ENCODE measurements at regions not wholly inside any gene's neighbourhood (a gene's known extent, or its start where the extent isn't known, plus 50 kb on each side); places are given as distances from the start of the nearest gene placed in this dataset.
"Not testable (repeated sequence)": the region's sequence is repeated elsewhere in the genome, so short reads cannot be mapped to it uniquely, and the experiment has no call there.

GRCh38 chr14:30162066-30162465 is 234.4 kb upstream of the PRKD1 start:
- DNase-seq, result no peak

- DNase-seq, result no peak
Observed at GRCh38 chr14:30165255-30165654, 237.6 kb upstream of the PRKD1 start.

- no peak for DNase-seq
Observed at GRCh38 chr14:30177781-30178180, 250.1 kb upstream of the PRKD1 start.

- no peak for DNase-seq
Observed at GRCh38 chr14:30179381-30180130, 251.9 kb upstream of the PRKD1 start.

GRCh38 chr14:30180219-30180618 is 252.6 kb upstream of the PRKD1 start:
- DNase-seq, result no peak

GRCh38 chr14:30185832-30186231 is 258.2 kb upstream of the PRKD1 start:
- DNase-seq, result no peak

GRCh38 chr14:30191639-30192279 is 264.1 kb upstream of the PRKD1 start:
- DNase-seq, result no peak

GRCh38 chr14:30193101-30193500 is 265.5 kb upstream of the PRKD1 start:
- DNase-seq, result no peak

GRCh38 chr14:30193845-30194501 is 266.3 kb upstream of the PRKD1 start:
- no peak for DNase-seq

GRCh38 chr14:30194741-30195148 is 267.1 kb upstream of the PRKD1 start:
- DNase-seq, result no peak

- no peak for DNase-seq
Observed at GRCh38 chr14:30195941-30196340, 268.3 kb upstream of the PRKD1 start.

- DNase-seq, result no peak
Observed at GRCh38 chr14:30196861-30197260, 269.2 kb upstream of the PRKD1 start.

- DNase-seq, result not testable (repeated sequence)
Observed at GRCh38 chr14:30198720-30199119, 271.1 kb upstream of the PRKD1 start.

GRCh38 chr14:30204431-30204980 is 276.9 kb upstream of the PRKD1 start:
- no peak for DNase-seq

- DNase-seq, result no peak
Observed at GRCh38 chr14:30209136-30209535, 281.5 kb upstream of the PRKD1 start.

GRCh38 chr14:30210630-30211029 is 283.0 kb upstream of the PRKD1 start:
- DNase-seq, result no peak

GRCh38 chr14:30211326-30211725 is 283.7 kb upstream of the PRKD1 start:
- no peak for DNase-seq

GRCh38 chr14:30214014-30214413 is 286.4 kb upstream of the PRKD1 start:
- no peak for DNase-seq

GRCh38 chr14:30214461-30215090 is 286.9 kb upstream of the PRKD1 start:
- DNase-seq, result peak; percentile 63

- DNase-seq, result no peak
Observed at GRCh38 chr14:30218907-30219306, 291.3 kb upstream of the PRKD1 start.

- DNase-seq, result no peak
Observed at GRCh38 chr14:30221546-30221945, 293.9 kb upstream of the PRKD1 start.

GRCh38 chr14:30223385-30223785 is 295.7 kb upstream of the PRKD1 start:
- peak; percentile 95 for DNase-seq

- no peak for DNase-seq
Observed at GRCh38 chr14:30223966-30224365, 296.3 kb upstream of the PRKD1 start.
